A673 (cell line): ENCODE measurements at regions not wholly inside any gene's neighbourhood (a gene's known extent, or its start where the extent isn't known, plus 50 kb on each side); places are given as distances from the start of the nearest gene placed in this dataset.

ENCODE experiments used
- BruUV-seq: library from RNA; stranded (reverse); fragments of 400-500 nt; replicated peaks from 2 replicates; lab custom pipeline; 2021; lab: Mats Ljungman, UMichigan
- CTCF ChIA-PET: fragments of 300-600 bp; sonication (Branson Sonifier 250); formaldehyde crosslinking; loops from one replicate; lab custom pipeline; 2022; ENCODE audit warnings: antibody characterized with exemption; lab: Charles Lee
- POLR2A ChIA-PET: fragments of 300-600 bp; sonication (Branson Sonifier 250); formaldehyde crosslinking; loops from one replicate; lab custom pipeline; 2022; ENCODE audit warnings: antibody characterized with exemption; ENCODE audit not compliant: low non-redundant PET; lab: Charles Lee
- DNase-seq: peaks from one replicate; pipeline ENCODE4 v3.0.0-alpha.2; 2015; ENCODE audit warnings: low spot score
- H3K27ac ChIP-seq: fragments of 200-600 bp; sonication (generic); 2 replicates; pipeline ENCODE4 v1.5.1; 2016; ENCODE audit warnings: mixed run types, low read depth, mild to moderate bottlenecking, mixed read lengths, antibody characterized with exemption, low read length; ENCODE audit not compliant: poor library complexity, severe bottlenecking
- H3K27me3 ChIP-seq: fragments of 200-600 bp; sonication (generic); replicated peaks from 2 replicates; pipeline ENCODE4 v1.6.1; 2017; ENCODE audit warnings: mixed run types, low read depth, mild to moderate bottlenecking, mixed read lengths, antibody characterized with exemption, low read length; ENCODE audit not compliant: insufficient read depth, poor library complexity
- H3K36me3 ChIP-seq: fragments of 200-600 bp; sonication (generic); 2 replicates; pipeline ENCODE4 v1.6.1; 2016; ENCODE audit warnings: mixed run types, mild to moderate bottlenecking, mixed read lengths, antibody characterized with exemption, low read length; ENCODE audit not compliant: insufficient read depth, poor library complexity, severe bottlenecking
- H3K4me1 ChIP-seq: fragments of 200-600 bp; sonication (generic); 2 replicates; pipeline ENCODE4 v1.6.1; 2017; ENCODE audit warnings: mixed run types, mild to moderate bottlenecking, mixed read lengths, antibody characterized with exemption, low read length; ENCODE audit not compliant: insufficient read depth, poor library complexity, severe bottlenecking
- H3K4me3 ChIP-seq: fragments of 200-600 bp; sonication (generic); 2 replicates; pipeline ENCODE4 v1.5.1; 2016; ENCODE audit warnings: low read depth, mixed run types, mild to moderate bottlenecking, mixed read lengths, low read length; ENCODE audit not compliant: poor library complexity, severe bottlenecking
- H3K9me3 ChIP-seq: fragments of 200-600 bp; sonication (generic); 2 replicates; pipeline ENCODE4 v1.6.1; 2016; ENCODE audit warnings: mixed run types, low read depth, mild to moderate bottlenecking, mixed read lengths, antibody characterized with exemption, low read length; ENCODE audit not compliant: poor library complexity, severe bottlenecking
- EZH2 ChIP-seq: fragments of 200-600 bp; sonication (generic); IDR thresholded peaks from 2 replicates; pipeline ENCODE4 v1.6.1; 2017; ENCODE audit warnings: borderline replicate concordance, low read depth, mild to moderate bottlenecking, mixed read lengths, antibody characterized with exemption, low read length; ENCODE audit not compliant: poor library complexity, severe bottlenecking
- intact Hi-C: fragments of 100-400 bp; cut with micrococcal nuclease; formaldehyde crosslinking; loops from one replicate; pipeline ENCODE4 v1.10.0; 2022; ENCODE audit not compliant: unreplicated experiment
- TF ChIP-seq, protein P1 (sequence below): fragments of 300-800, 200-600 bp; sonication (generic); conservative IDR thresholded peaks from 2 replicates; pipeline ENCODE4 v1.5.1; 2017; ENCODE audit warnings: low read depth, mild to moderate bottlenecking, antibody characterized with exemption, low read length, moderate library complexity, mixed read lengths

DNA sequence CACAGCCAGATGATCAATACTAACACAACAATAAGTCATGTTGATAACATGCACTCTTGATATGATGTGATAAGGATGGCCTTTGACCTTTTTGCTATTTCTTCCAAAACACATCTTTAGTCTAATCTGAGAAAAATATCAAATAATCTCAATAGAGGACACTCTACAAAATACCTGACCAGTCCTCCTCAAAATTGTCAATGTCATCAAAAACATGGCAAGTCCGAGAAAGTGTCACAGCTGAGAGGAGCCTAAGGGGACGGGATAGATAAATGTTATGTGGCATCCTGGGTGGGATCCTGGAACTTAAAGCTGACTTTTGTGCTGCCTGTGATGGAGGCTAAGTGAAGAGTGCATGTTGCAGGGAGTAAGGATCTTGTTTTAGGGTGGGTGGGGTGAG lies 699.6 kb upstream of the ADAMTS16 start:
- POLR2A ChIA-PET, result no interaction called here
- Histone ChIP-seq H3K27ac (no peak overlapping the region), H3K4me1 (no peaks in the 10 kb centered on the region), H3K27me3 (no peaks in the 10 kb centered on the region), H3K4me3 (no peak overlapping the region), H3K36me3 (no peaks in the 10 kb centered on the region), H3K9me3 (peaks cover 22% of the 10 kb centered on the region)
- intact Hi-C loops, result no loop called here
- CTCF ChIA-PET, result no interaction called here
- BruUV-seq, result no TSS peak
- no peak for DNase-seq
- TF ChIP-seq, protein P1, sequence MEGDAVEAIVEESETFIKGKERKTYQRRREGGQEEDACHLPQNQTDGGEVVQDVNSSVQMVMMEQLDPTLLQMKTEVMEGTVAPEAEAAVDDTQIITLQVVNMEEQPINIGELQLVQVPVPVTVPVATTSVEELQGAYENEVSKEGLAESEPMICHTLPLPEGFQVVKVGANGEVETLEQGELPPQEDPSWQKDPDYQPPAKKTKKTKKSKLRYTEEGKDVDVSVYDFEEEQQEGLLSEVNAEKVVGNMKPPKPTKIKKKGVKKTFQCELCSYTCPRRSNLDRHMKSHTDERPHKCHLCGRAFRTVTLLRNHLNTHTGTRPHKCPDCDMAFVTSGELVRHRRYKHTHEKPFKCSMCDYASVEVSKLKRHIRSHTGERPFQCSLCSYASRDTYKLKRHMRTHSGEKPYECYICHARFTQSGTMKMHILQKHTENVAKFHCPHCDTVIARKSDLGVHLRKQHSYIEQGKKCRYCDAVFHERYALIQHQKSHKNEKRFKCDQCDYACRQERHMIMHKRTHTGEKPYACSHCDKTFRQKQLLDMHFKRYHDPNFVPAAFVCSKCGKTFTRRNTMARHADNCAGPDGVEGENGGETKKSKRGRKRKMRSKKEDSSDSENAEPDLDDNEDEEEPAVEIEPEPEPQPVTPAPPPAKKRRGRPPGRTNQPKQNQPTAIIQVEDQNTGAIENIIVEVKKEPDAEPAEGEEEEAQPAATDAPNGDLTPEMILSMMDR, result no peak
- TF ChIP-seq EZH2, result no peak

DNA sequence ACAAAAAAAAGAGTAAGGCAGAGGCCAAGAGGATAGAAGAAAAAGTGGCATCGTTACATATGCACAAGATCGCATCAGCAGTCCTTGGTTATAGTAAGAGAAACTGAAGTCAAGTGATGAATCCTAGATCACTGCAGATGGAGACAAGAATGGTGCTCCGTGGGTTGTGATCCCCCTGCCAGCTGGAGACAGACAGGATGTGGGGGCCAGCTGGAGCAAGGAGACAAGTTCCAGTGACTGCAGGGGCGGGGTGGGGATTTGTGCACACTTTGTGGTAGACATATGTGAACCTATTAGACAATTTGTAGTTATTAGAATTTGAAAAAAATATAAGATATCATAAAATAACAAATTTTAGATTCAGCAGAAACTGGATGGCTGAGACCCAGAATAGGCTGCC lies 697.9 kb upstream of the ADAMTS16 start:
- Histone ChIP-seq H3K27ac (no peak overlapping the region), H3K9me3 (peaks cover 26% of the 10 kb centered on the region), H3K4me1 (no peaks in the 10 kb centered on the region), H3K4me3 (no peak overlapping the region), H3K36me3 (no peaks in the 10 kb centered on the region), H3K27me3 (no peaks in the 10 kb centered on the region)
- no peak for DNase-seq
- CTCF ChIA-PET, result no interaction called here
- POLR2A ChIA-PET, result no interaction called here
- intact Hi-C loops, result no loop called here
- TF ChIP-seq, protein P1, result no peak
- no peak for TF ChIP-seq EZH2
- no TSS peak for BruUV-seq

DNA sequence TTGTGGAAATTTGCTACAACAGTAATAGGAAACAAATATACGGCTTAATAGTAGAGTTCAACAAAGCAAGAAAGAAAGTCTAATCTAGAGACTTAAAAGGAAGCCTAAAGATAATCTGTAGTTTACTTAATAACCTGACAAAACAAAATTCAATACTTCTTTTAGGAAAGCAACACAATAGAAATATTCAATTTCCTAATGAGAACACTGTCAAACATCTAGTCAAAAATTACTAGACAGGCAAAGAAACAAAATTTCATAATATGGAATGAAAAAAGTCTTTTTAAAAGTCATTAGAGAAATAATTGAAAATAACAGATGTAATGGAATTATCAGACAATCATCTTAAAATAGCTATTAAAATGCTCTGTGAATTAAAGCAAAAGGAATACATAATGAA lies 692.5 kb upstream of the ADAMTS16 start:
- no peaks in the 10 kb centered on the region for H3K4me1 ChIP-seq
- POLR2A ChIA-PET, result no interaction called here
- TF ChIP-seq EZH2, result no peak
- TF ChIP-seq, protein P1, result no peak
- DNase-seq, result no peak
- no peaks in the 10 kb centered on the region for H3K27me3 ChIP-seq
- CTCF ChIA-PET, result no interaction called here
- intact Hi-C loops, result no loop called here
- H3K4me3 ChIP-seq, result no peak overlapping the region
- peaks cover 34% of the 10 kb centered on the region for H3K9me3 ChIP-seq
- no TSS peak for BruUV-seq
- H3K27ac ChIP-seq, result no peak overlapping the region
- H3K36me3 ChIP-seq, result no peaks in the 10 kb centered on the region

DNA sequence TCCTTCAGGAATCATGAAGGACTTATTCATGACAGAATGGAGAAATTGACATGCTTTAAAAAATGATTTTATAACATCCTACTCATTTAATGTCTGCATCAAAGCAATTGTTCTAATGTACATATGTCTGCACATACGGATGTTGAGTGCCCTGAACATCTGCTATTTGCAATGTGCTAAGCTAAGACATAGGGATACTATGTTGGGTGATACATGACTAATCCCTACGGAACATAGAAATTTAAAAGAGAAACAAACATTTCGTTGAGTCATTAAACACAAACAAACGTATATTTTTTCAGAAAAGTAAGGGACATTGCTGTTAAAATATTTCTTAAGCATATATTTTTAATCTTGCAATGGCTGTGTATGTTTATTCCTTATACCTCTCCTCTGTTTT lies 686.5 kb upstream of the ADAMTS16 start:
- ChIA-PET POLR2A (no interaction called here), CTCF (no interaction called here)
- TF ChIP-seq EZH2, result no peak
- TF ChIP-seq, protein P1, result no peak
- intact Hi-C loops, result no loop called here
- Histone ChIP-seq H3K4me1 (no peaks in the 10 kb centered on the region), H3K9me3 (peaks cover 25% of the 10 kb centered on the region), H3K27me3 (no peaks in the 10 kb centered on the region), H3K27ac (no peak overlapping the region), H3K36me3 (no peaks in the 10 kb centered on the region), H3K4me3 (no peak overlapping the region)
- BruUV-seq, result no TSS peak
- no peak for DNase-seq
